Loucy (cell line): ENCODE measurements at regions not wholly inside any gene's neighbourhood (a gene's known extent, or its start where the extent isn't known, plus 50 kb on each side); places are given as distances from the start of the nearest gene placed in this dataset.
A peak's percentile ranks its signal among the peaks of the same experiment; 100 is the strongest.

Source experiments
- H2AFZ ChIP-seq: fragments of 200-600 bp; sonication (generic); 2 replicates; pipeline ENCODE4 v1.6.0; 2016; ENCODE audit warnings: antibody characterized with exemption, mild to moderate bottlenecking, low read length, moderate library complexity
- H3F3A ChIP-seq: fragments of 200-600 bp; 2 replicates; pipeline ENCODE4 v1.6.0; 2016; ENCODE audit warnings: antibody characterized with exemption, low read depth, mild to moderate bottlenecking
- H3K27me3 ChIP-seq: fragments of 200-600 bp; sonication (generic); 2 replicates; pipeline ENCODE4 v1.6.1; 2014; ENCODE audit warnings: low read length, mild to moderate bottlenecking; ENCODE audit not compliant: insufficient read depth, poor library complexity, severe bottlenecking
- H3K36me3 ChIP-seq: fragments of 200-600 bp; sonication (generic); 2 replicates; pipeline ENCODE4 v1.6.1; 2016; ENCODE audit warnings: low read length; ENCODE audit not compliant: insufficient read depth
- H3K4me1 ChIP-seq: fragments of 200-600 bp; sonication (generic); 2 replicates; pipeline ENCODE4 v1.5.1; 2014; ENCODE audit warnings: low read length, mild to moderate bottlenecking; ENCODE audit not compliant: insufficient read depth, poor library complexity, severe bottlenecking
- H3K4me2 ChIP-seq: fragments of 200-600 bp; sonication (generic); 2 replicates; pipeline ENCODE4 v1.6.0; 2014; ENCODE audit warnings: antibody characterized with exemption, low read length, low read depth, mild to moderate bottlenecking; ENCODE audit not compliant: poor library complexity, severe bottlenecking
- H3K4me3 ChIP-seq: fragments of 200-600 bp; sonication (generic); 2 replicates; pipeline ENCODE4 v1.5.1; 2014; ENCODE audit warnings: low read length, mild to moderate bottlenecking, mixed read lengths; ENCODE audit not compliant: poor library complexity, severe bottlenecking
- H3K79me2 ChIP-seq: fragments of 200-600 bp; sonication (generic); 2 replicates; pipeline ENCODE4 v1.6.1; 2014; ENCODE audit warnings: low read length; ENCODE audit not compliant: insufficient read depth
- H3K9ac ChIP-seq: fragments of 200-600 bp; sonication (generic); 2 replicates; pipeline ENCODE4 v1.6.0; 2014; ENCODE audit warnings: mild to moderate bottlenecking, low read depth, low read length, moderate library complexity; ENCODE audit not compliant: poor library complexity, severe bottlenecking
- H3K9me2 ChIP-seq: fragments of 200-600 bp; sonication (generic); replicated peaks from 2 replicates; pipeline ENCODE4 v1.6.1; 2016; ENCODE audit warnings: low read depth, low read length, mixed read lengths
- H3K9me3 ChIP-seq: fragments of 200-600 bp; sonication (generic); 2 replicates; pipeline ENCODE4 v1.6.1; 2014; ENCODE audit warnings: mild to moderate bottlenecking, antibody characterized with exemption, low read length, low read depth; ENCODE audit not compliant: insufficient read depth
- H4K20me1 ChIP-seq: fragments of 200-600 bp; sonication (generic); 2 replicates; pipeline ENCODE4 v1.6.0; 2014; ENCODE audit warnings: antibody characterized with exemption, low read length, mild to moderate bottlenecking; ENCODE audit not compliant: insufficient read depth, poor library complexity, severe bottlenecking
- CTCF ChIP-seq: fragments of 200-600 bp; sonication (generic); conservative IDR thresholded peaks from 2 replicates; pipeline ENCODE4 v1.5.1; 2014; ENCODE audit warnings: mild to moderate bottlenecking, antibody characterized with exemption, low read length
- EZH2phosphoT487 ChIP-seq: fragments of 200-600 bp; IDR thresholded peaks from 2 replicates; pipeline ENCODE4 v1.6.1; 2018; ENCODE audit warnings: antibody characterized with exemption, mild to moderate bottlenecking, moderate library complexity, borderline replicate concordance

DNA sequence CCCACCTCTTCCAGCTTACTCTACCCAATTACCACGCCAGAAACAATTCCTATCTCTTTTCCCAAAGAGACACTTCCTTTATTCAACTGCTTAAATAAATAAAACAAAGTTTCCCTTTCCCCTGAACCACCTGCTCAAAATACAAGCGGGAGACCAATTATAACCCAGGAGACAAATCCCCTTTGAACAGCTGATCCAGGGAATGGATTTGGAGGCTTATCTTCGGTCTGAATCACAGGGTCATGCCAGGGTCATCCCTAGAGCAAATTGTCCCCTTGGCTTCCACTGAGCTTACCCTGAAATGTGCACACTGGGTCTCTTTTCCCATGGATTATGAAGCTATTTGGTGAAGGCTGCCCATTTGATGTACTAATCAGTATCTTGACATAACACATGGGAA is 99.9 kb upstream of the JAZF1 start:
- no peaks in the 10 kb centered on the region for H4K20me1 ChIP-seq
- no peaks in the 10 kb centered on the region for H3K4me1 ChIP-seq
- no peaks in the 10 kb centered on the region for H3K27me3 ChIP-seq
- H3K4me3 ChIP-seq, result no peak overlapping the region
- no peak overlapping the region for H2AFZ ChIP-seq
- H3F3A ChIP-seq, result no peaks in the 10 kb centered on the region
- TF ChIP-seq EZH2phosphoT487 (no peak), CTCF (no peak)
- H3K9me3 ChIP-seq, result no peaks in the 10 kb centered on the region
- no peaks in the 10 kb centered on the region for H3K36me3 ChIP-seq
- no peaks in the 10 kb centered on the region for H3K9me2 ChIP-seq
- no peak overlapping the region for H3K4me2 ChIP-seq
- H3K79me2 ChIP-seq, result no peaks in the 10 kb centered on the region
- H3K9ac ChIP-seq, result no peak overlapping the region

DNA sequence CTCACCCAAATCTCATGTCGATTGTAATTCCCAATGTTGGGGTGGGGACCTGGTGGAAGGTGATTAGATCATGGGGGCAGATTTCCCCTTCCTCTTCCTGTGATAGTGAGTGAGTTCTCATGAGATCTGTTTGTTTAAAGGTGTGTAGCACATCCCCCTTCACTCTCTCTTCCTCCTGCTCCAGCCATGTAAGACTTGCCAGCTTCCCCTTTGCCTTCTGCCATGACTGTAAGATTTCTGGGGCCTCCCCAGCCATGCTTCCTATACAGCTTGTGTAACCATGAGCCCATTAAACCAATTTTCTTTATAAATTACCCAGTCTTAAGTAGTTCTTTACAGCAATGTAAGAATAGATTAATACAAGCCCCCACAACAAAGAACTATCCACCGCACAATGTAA is 109.9 kb upstream of the JAZF1 start:
- Histone ChIP-seq H3F3A (no peaks in the 10 kb centered on the region), H3K9me3 (no peaks in the 10 kb centered on the region), H3K27me3 (no peaks in the 10 kb centered on the region), H3K4me1 (peaks cover 13% of the 10 kb centered on the region), H4K20me1 (no peaks in the 10 kb centered on the region), H3K79me2 (no peaks in the 10 kb centered on the region), H3K4me2 (no peak overlapping the region), H3K9ac (no peak overlapping the region), H2AFZ (no peak overlapping the region), H3K9me2 (no peaks in the 10 kb centered on the region), H3K36me3 (no peaks in the 10 kb centered on the region), H3K4me3 (no peak overlapping the region)
- TF ChIP-seq CTCF, result no peak
- TF ChIP-seq EZH2phosphoT487, result no peak

- H4K20me1 ChIP-seq, result no peaks in the 10 kb centered on the region
- H3K9me2 ChIP-seq, result no peaks in the 10 kb centered on the region
- H3K4me2 ChIP-seq, result no peak overlapping the region
- no peak overlapping the region for H2AFZ ChIP-seq
- no peak overlapping the region for H3K9ac ChIP-seq
- no peak overlapping the region for H3K4me3 ChIP-seq
- H3K9me3 ChIP-seq, result no peaks in the 10 kb centered on the region
- no peaks in the 10 kb centered on the region for H3K79me2 ChIP-seq
- no peaks in the 10 kb centered on the region for H3K27me3 ChIP-seq
- H3K4me1 ChIP-seq, result peaks cover 13% of the 10 kb centered on the region
- no peak for TF ChIP-seq EZH2phosphoT487
- no peaks in the 10 kb centered on the region for H3K36me3 ChIP-seq
- no peaks in the 10 kb centered on the region for H3F3A ChIP-seq
Observed at GRCh38 chr7:28291559-28291958, 111.0 kb upstream of the JAZF1 start.

- no peaks in the 10 kb centered on the region for H3F3A ChIP-seq
- H3K4me3 ChIP-seq, result no peak overlapping the region
- no peaks in the 10 kb centered on the region for H3K79me2 ChIP-seq
- TF ChIP-seq EZH2phosphoT487 (no peak), CTCF (no peak)
- H3K36me3 ChIP-seq, result no peaks in the 10 kb centered on the region
- H3K27me3 ChIP-seq, result no peaks in the 10 kb centered on the region
- no peak overlapping the region for H3K9ac ChIP-seq
- peak overlapping the region; percentile 28 for H3K4me2 ChIP-seq
- no peaks in the 10 kb centered on the region for H3K9me3 ChIP-seq
- H4K20me1 ChIP-seq, result no peaks in the 10 kb centered on the region
- peaks cover 13% of the 10 kb centered on the region for H3K4me1 ChIP-seq
- H2AFZ ChIP-seq, result no peak overlapping the region
- H3K9me2 ChIP-seq, result no peaks in the 10 kb centered on the region
Observed at GRCh38 chr7:28292834-28293526, 112.4 kb upstream of the JAZF1 start.
